ENCODE measurements at regions not wholly inside any gene's neighbourhood (a gene's known extent, or its start where the extent isn't known, plus 50 kb on each side); places are given as distances from the start of the nearest gene placed in this dataset.

DNA sequence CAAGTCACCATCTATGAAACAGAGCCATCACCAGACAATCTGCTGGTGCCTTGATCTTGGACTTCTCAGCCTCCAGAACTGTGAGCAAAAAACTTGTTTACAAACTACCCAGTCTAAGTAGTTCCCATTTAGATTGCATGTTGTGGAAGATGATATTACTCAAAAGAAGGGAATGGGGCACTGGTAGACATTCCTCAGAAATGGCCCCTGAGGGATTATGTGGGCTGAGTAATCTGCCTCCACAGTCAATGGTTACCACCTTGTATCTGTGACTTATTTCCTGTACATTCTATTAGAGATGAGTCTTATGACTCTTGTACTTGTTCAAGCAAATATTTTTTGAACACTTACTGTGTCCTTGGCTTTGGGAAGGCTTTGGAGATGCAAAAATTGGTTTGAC is 160.4 kb downstream of the NUP35 start:
- no peak for DNase-seq (ENCODE audit: low spot score)

DNA sequence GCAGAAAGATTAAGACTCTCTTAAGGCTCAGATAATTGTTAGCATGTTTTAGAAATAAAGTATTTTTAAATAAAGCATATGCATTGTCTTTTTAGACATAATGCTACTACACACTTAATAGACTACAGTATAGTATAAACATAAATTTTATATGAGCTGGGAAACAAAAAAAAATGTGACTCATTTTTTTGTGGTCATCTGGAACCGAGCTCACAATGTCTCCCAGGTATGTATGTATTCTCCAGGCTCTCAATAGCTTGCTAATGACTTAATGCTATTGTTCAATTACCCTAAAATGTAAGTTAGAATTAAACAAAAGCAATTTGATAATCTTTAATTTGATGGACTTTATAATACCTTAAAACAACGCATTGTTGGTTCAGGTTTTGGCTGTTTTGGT is 167.2 kb downstream of the NUP35 start:
- no peak for DNase-seq (ENCODE audit: low spot score)

GRCh38 chr2:183292028-183292427 is 167.8 kb downstream of the NUP35 start:
- DNase-seq (ENCODE audit: low spot score) = no peak

GRCh38 chr2:183339311-183339710 is 215.1 kb downstream of the NUP35 start:
- DNase-seq (ENCODE audit: low spot score) = no peak

DNA sequence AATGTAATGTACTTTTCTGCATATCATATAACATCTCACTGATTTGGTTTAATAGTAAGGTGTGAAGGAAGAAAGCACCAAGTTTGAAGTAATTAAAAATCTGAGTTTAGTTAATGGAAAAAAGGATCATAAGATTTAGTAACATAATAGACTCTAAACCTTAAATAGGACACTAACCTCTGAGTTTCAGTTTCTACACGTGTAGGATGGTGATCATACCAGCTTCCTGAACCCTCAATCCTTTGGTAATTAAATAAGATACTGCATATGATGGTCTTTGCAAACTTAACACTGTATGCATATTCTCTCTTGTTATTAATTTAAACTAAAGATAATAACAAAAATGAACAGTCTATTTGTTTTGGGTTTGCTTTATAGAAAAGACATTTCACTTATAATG is 216.8 kb downstream of the NUP35 start:
- DNase-seq (ENCODE audit: low spot score) = no peak

DNA sequence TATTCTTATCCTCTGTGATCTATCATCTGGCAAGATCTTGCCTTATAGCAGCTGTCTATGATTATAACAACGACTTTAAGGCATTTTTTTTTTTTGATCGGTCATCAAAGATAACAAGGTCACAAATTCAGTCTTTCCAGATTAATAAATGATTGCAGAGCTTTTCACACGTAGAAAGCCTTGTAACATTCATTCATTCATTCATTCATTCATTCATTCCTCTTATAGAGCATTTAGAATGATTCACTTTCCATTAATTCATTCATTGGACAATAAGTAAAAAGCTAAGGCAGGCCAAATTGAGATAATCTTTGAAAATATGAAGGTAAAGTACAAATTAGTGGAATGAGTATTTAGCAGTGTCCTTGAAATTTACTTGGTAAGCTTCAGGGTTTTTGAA is 223.7 kb downstream of the NUP35 start:
- no peak for DNase-seq (ENCODE audit: low spot score)

- no peak for DNase-seq (ENCODE audit: low spot score)
Observed at GRCh38 chr2:183348492-183348891, 224.2 kb downstream of the NUP35 start.

- no peak for DNase-seq (ENCODE audit: low spot score)
Observed at GRCh38 chr2:183349091-183349490, 224.8 kb downstream of the NUP35 start.

- no peak for DNase-seq (ENCODE audit: low spot score)
Observed at GRCh38 chr2:183359867-183360266, 235.6 kb downstream of the NUP35 start.

DNA sequence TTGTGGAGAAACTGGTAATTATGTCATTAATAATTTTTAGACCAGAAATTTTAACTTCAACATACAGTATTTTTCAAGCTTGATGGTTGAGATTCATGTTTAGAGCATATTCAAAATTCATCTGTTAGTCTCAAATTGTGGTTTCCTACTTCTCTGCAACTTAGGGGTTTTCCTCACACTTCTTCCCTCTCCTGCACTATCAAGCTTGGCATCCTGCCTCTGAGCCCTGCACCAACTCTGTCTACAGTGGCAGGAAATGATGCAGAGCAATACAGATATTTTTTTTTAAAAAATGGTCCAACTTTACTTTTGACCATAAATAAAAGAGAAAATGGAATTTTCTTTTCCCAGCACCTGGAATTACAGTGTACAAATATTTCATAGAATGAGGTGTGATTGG is 247.3 kb downstream of the NUP35 start:
- no peak for DNase-seq (ENCODE audit: low spot score)

DNA sequence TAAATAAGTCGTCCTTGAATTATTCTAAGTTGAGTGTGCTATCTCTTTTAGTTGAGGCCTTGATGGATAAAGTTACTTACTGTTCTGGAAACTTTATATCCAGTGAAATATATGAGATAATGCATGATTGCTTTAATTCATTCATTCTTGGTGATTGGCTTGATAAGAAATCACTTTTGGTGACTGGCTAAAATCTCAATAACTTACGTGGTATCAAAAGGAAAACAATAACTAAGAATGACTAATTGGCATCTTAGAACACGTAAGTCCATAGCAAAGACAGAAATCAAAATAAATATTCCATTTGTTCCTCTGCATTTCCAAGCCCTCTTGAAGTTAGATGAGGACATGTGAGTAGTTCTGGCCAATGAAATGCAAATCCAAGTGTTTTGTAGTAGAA is 251.6 kb downstream of the NUP35 start:
- DNase-seq (ENCODE audit: low spot score) = no peak

DNA sequence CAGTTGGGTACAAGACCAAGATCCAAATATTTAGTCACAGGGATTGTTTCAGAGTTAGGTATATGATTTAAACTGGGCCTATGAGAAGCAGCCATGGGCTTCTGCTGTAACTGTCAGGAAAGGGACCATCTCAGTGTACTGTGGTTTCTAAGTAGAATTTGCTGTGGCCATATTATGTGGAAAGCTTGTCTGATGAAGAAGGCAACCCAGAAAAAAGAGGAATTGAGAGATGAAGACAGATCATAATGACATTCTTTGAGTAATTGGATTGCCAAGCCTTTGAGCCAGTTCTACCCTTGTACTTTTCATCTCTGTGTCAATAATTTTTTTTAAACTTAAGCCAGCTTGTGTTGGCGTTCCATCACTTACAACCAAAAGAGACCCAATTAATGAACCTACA is 259.6 kb downstream of the NUP35 start:
- no peak for DNase-seq (ENCODE audit: low spot score)

- DNase-seq (ENCODE audit: low spot score) = no peak
Observed at GRCh38 chr2:183389546-183390080, 265.4 kb downstream of the NUP35 start.

DNA sequence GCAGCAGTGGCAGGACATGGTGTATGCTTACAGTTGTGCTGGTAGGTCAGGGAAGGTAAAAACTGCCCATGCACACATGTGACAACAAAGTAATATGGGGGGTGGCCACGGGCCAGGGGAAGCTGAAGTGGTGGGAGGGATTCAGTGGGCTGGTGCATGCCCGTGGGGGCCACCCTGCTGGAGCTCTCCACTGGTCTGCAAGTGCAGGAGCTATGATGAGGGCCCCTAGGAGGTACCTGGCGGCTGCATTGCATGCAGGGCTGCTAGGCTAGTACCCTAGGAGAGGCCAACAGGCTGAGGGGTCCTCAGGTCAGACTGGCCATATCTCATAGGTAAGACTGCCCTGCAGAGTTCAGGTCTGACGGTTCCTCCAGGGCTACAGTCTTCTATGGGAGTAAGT is 265.9 kb downstream of the NUP35 start:
- DNase-seq (ENCODE audit: low spot score) = no peak

- no peak for DNase-seq (ENCODE audit: low spot score)
Observed at GRCh38 chr2:183404392-183404791, 280.1 kb downstream of the NUP35 start.

- no peak for DNase-seq (ENCODE audit: low spot score)
Observed at GRCh38 chr2:183408562-183408961, 284.3 kb downstream of the NUP35 start.

DNA sequence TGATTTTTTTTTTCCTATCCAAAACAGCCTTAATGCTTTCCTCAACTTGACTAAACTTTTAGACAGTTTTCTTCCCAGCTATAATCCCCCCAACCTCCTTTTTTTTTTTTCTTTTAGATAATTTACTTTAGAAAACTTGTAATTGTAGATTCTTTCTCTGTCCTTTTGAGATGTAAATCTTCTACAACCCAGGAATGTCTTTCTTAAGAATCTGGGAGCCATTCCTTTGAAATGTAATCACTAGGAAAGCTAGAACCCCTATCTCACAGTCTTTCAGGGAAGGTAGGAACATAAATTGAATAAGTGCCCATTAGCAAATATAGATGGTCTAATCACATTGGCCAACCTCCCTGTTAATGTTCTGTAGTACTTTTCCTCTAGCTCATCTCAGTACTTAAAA is 285.4 kb downstream of the NUP35 start:
- DNase-seq (ENCODE audit: low spot score) = no peak

- DNase-seq (ENCODE audit: low spot score) = no peak
Observed at GRCh38 chr2:183416753-183417152, 292.5 kb downstream of the NUP35 start.

- DNase-seq (ENCODE audit: low spot score) = no peak
Observed at GRCh38 chr2:183426825-183427224, 302.6 kb downstream of the NUP35 start.

DNA sequence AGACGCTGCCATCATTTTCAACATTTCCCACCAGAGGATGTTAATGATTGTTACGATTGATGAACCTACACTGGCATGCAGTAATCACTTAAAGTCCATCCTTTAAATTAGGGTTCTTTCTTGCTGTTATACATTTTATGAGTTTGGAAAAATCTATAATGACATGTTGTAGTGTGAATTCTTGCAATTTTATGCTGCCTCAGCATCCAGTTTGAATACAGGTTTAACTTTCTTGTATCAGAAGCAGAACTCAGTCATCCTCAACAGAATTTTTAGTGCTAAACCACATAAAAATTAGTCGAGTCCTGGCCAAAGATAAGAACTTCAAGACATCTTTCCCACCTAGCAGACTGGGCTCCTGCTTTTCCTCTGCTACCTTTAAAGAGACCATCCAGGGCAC is 303.3 kb downstream of the NUP35 start:
- DNase-seq (ENCODE audit: low spot score) = no peak

- DNase-seq (ENCODE audit: low spot score) = no peak
Observed at GRCh38 chr2:183428881-183429280, 304.6 kb downstream of the NUP35 start.

DNA sequence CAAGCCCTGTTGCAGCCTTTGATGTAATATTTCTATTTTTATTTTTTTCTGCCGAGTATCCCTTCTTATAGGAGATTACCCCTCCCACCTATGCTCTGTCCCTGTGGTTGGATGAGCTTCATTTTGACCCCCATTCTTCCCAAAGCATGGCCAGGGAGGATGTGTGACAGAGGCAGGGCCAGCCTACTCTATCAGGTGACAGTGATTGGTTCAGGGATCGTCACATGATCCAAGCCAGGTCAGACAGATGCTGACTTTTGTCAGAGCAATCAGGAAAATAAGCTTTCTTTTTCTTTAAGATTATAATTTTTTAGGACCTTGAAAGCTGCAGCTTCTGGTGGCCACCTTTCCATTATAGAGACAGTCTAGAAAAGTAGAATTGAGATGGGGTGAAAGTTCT is 314.3 kb downstream of the NUP35 start:
- DNase-seq (ENCODE audit: low spot score) = no peak

- no peak for DNase-seq (ENCODE audit: low spot score)
Observed at GRCh38 chr2:183455056-183455455, 330.8 kb downstream of the NUP35 start.

GRCh38 chr2:183456177-183456576 is 331.9 kb downstream of the NUP35 start:
- no peak for DNase-seq (ENCODE audit: low spot score)

- DNase-seq (ENCODE audit: low spot score) = no peak
Observed at GRCh38 chr2:183458460-183458859, 334.2 kb downstream of the NUP35 start.

Data from SW480 (cell line).